HG03460 (cell line): ENCODE measurements at regions not wholly inside any gene's neighbourhood (a gene's known extent, or its start where the extent isn't known, plus 50 kb on each side); places are given as distances from the start of the nearest gene placed in this dataset.
"Not testable (repeated sequence)": the region's sequence is repeated elsewhere in the genome, so short reads cannot be mapped to it uniquely, and the experiment has no call there.

Experiments used
- ATAC-seq: cut with Tn5 transposase; IDR thresholded peaks from one replicate; pipeline ENCODE4 v1.9.1; 2021; ENCODE audit not compliant: unreplicated experiment

- ATAC-seq, result no peak
Observed at GRCh38 chr14:30218907-30219306, 291.3 kb upstream of the PRKD1 start.

DNA sequence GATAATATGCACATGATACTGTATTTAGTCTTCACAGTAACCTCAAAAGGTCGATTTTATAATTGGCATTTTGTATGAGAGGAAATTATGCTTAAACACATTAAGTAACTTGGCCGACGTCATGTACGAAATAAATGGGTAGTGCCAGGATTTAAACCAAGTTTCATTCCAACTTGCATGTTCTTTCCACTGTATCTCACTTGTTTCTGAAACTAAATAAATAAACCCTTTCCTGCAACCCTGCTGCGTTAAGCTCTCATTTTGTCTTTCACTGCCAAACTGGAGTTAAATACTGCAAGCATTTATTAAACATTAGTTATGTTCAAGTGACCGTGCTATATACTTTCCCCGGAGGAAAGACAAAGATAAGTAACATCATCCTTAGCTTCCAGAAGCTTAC lies 293.9 kb upstream of the PRKD1 start:
- no peak for ATAC-seq

DNA sequence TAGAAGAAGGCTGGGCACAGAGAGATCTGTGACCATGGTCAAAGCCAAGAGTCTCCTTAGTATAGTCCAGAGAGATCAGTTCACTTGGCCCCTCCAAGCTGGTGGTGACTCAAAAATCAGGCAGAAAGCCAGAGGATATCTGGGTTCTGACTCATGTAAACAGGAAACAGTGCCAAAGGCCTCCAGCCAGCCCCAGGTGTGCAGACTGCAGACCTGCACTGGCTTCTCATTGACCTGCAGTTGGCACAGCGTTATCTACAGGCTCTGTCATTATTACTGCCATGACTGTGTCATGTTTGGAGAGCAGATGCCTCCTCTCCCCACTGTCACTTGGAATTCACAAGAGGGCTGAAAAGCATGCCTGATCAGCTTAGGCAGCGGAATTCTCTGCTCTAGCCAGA lies 295.7 kb upstream of the PRKD1 start:
- ATAC-seq, result no peak

DNA sequence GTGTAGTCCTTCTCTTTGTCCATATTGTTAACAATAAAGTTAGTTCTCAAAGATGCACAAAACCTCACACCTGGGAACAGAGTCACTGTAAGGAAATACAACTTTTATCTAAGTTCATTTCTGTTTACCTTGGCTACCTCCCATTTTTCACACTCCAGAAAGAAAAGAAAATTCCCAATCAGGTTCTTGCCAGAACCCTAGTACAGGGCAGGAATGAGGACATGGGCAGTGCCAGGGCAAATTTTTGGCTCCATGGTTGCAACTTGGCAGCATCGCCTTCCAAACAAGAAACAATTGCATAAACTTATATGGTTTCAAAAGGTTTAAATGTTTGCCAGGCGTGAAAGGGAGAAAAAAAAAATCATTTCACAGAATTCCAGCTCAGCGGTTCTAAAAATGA lies 296.3 kb upstream of the PRKD1 start:
- no peak for ATAC-seq

DNA sequence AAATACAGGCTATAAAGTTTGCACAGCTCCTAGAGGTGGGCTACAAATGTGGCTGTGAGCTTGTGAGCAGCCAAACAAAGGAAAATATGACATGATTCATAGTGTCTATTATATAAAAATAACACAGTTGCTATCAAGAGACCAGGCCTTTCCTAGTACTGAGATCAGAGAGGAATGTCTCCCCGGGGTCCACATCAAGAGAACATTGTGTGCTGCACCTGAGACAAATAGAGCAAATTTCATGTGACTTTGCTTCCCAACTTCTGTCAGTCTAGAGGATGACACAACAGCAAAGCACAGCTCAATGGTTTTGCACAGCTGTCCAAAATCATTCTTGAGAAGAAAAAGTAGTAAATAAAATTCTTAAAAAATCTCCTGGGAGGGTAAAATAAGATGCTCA lies 297.5 kb upstream of the PRKD1 start:
- ATAC-seq, result no peak

DNA sequence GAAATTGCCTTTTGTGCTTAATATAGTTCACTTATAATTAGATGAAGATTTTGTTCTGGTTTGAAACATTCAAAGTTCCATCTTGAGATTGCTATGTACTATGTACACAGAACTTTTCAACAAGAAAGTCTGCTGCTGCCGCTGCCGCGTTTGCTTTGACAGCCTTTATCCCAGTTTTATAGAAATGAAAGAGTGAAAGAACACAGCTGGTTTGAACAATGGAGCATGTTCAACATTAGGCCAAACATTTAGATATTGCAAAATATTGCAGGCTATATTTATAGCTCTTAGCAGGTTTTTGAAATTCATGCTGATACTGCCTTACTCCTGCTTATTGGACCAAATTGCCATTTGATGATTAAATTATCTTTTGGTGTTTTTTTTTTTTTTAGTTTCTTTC lies 299.8 kb upstream of the PRKD1 start:
- ATAC-seq, result no peak

DNA sequence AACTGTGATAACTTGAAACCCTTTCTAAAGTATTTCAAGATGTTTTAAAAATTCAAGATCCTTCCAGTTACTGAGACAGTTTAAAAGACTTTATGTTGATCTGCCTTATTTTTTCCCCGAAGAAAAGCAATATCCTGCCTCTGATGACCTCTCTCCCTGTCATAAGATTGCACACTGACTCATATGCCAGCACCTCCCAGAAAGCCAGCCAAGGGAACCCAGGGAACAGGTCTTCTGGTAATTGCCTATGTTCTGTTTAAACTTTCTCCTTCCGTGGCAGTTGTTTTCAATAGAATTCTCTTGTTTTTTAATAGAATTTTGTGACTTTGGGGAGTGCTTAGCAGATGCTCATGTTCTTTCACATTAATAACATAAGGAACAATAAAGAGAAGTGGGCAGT lies 300.2 kb upstream of the PRKD1 start:
- ATAC-seq, result no peak

DNA sequence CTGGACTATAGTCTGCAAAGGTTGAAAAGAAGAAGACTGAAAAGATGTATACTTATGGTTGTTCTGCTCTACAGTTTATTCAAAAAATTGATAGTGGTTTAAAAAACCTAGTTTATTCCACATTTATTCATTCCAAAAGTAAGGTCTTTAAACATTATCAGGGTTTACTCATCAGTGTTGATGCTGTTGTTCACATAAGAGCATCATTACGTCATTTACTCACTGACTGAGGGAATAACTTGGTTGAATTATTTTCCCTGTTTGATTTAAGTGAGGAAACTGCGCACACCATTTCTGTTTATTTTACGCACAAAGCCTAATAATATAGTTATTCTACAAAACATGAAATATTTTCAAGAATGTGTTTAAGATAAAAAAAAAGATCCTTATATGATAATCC lies 303.1 kb upstream of the PRKD1 start:
- no peak for ATAC-seq

DNA sequence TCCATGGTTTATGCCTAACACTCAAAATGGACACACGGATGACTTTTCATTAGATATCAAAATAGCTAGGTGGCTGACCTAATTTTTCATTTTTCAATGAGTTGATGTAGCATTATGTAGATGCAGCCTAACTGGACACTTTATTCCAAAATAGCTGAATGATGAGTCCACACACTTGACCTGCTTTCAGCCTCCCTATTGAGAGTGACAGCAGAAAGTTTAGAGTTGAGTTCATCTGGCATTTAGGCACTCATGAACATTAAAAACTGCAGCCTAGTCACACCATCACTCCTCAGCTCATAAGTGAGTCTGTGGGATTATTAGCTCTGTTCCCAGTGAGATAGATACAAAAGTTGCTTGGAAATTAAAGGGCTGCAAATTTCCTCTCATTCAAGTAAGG lies 307.3 kb upstream of the PRKD1 start:
- no peak for ATAC-seq

DNA sequence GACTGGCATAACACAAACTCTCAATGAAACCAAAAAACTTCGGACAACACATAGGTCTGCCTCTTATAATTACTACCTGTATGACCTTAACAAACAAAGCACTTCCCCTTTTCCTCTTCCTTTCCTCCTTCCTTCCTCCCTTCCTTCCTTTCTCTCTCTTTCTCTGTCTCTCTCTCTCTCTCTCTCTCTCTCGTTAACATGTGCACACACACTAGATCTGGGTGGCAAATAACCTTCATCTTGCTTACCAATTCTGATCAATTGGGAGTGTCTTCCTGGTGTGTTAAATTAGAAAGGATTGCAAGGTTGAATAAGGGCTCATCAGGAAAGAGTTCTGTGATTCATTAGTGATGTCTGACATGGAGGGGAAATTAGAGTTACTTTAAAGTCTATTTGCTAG lies 307.8 kb upstream of the PRKD1 start:
- ATAC-seq, result no peak

- ATAC-seq, result no peak
Observed at GRCh38 chr14:30238936-30239335, 311.3 kb upstream of the PRKD1 start.

DNA sequence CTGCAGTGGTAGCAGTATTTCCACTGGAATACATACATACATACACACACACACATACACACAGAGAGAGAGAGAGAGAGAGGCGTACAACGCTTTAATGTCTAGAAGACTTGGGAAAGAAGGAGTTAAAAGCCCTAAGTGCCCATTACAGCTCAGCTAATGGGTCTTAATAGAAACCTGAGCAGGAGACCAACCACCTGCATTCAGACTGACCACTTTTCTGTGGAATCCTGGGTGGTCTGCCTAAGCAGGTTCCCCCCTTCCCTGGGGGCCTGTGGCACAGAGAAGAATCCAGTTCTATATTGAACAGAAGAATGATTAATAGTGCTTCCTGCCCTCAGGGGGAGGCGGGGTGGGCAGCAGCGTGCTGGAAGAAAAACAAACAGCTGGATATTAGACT lies 312.4 kb upstream of the PRKD1 start:
- no peak for ATAC-seq

GRCh38 chr14:30240685-30241084 lies 313.0 kb upstream of the PRKD1 start:
- no peak for ATAC-seq

DNA sequence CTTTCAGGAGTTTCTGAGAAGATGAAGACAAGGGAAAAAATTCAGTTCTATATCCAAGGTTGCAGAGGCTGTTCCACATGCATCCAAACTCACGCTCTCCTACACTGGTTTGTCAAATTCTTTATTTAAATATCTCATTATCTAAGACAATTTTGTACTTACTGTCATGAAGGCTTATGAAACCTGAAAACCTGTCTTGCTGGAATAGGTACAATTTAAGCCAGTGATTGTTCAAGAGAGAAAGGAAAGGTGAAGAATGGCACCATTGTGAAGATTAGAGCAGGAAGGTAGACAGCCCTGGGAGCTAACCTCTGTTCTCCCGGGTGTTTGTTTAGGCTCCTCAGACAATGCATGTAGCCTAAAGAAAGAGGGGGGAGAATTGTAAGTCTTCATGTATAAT lies 315.1 kb upstream of the PRKD1 start:
- no peak for ATAC-seq

- ATAC-seq, result no peak
Observed at GRCh38 chr14:30243207-30243606, 315.6 kb upstream of the PRKD1 start.

DNA sequence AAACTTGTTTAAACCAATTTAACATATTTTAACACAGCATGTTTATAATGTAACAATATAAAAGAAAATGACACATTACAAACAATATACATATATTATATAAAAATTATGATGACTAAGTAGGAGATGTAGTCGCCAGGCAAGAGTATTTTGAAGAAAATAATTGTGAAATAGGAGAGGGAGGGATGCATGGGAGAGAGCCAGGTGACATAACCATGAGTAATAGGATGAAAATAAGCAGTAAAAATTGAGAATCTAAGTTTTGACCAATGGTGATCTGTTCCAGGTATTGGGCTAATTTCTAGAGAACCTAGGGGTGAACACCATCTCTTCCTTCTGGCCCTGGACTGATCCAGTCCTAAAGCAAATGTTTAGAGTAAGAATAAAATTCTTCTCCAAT lies 315.2 kb upstream of the G2E3 start:
- no peak for ATAC-seq

DNA sequence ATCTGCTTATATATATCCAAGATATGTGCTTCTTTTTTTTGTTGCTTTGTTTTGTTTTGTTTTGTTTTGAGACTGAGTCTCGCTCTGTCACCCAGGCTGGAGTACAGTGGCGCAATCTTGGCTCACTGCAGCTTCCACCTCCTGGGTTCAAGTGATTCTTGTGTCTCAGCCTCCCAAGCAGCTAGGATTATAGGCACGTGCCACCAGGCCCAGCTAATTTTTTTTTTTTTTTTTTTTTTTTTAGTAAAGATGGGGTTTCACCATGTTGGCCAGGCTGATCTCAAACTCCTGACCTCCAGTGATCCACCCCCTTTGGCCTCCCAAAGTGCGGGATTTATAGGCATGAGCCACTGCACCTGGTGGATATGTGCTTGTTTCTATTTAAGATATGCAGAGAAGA lies 314.6 kb upstream of the G2E3 start:
- not testable (repeated sequence) for ATAC-seq

- no peak for ATAC-seq
Observed at GRCh38 chr14:30251017-30251416, 307.9 kb upstream of the G2E3 start.

GRCh38 chr14:30251557-30252100 lies 307.3 kb upstream of the G2E3 start:
- ATAC-seq, result no peak

- ATAC-seq, result no peak
Observed at GRCh38 chr14:30252151-30252550, 306.8 kb upstream of the G2E3 start.

DNA sequence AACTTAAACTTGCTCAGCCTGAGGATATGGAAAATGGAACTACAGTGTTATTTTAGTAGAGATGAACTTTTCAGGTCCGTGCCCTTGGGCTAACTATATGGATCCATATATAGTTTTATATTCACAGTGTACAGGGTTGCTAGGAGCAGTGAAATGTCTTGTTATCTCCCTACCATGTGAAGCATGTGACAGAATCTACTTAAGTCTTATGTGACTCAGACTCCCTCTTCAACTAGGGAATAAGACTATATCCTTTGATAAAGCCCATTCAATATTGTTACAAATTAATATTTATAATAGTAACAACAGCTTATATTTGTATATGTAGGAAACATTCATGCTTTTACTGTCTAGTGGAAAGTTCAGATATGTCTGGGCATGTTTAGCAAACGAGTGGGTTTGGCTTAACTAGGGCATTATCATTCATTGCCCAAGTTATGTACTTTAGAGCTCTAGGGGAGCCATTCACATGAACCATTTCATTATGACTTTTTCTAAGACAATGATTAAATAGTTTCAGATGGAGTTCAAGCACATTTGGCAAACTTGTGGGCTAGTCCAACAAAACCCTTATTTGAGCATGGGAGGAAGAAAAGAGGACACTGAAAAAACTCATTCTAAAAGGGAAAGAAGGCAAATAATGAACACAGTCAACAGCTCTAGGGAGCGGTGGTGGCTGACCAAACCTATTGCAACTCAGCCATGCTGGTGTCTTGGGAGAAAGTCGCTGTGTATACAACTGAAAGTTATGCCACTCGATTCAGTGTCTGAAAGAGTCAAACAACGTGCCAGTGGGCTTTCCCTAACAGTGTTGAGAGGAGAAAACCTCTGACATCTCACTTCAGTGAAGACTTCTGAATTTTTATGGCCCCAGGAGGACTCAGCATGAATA lies 305.9 kb upstream of the G2E3 start:
- ATAC-seq, result no peak

GRCh38 chr14:30256627-30257026 lies 302.3 kb upstream of the G2E3 start:
- ATAC-seq, result no peak
